T-helper 9 cell (primary cell): ENCODE measurements at regions not wholly inside any gene's neighbourhood (a gene's known extent, or its start where the extent isn't known, plus 50 kb on each side); places are given as distances from the start of the nearest gene placed in this dataset.
A peak's percentile ranks its signal among the peaks of the same experiment; 100 is the strongest.
"Not testable (repeated sequence)": the region's sequence is repeated elsewhere in the genome, so short reads cannot be mapped to it uniquely, and the experiment has no call there.

ENCODE experiments used
- DNase-seq: peaks from one replicate; pipeline ENCODE4 v3.0.0-alpha.2; 2020

- DNase-seq: not testable (repeated sequence)
Measured at GRCh38 chr11:3513311-3513710, 128.5 kb downstream of the ART5 start.

DNA sequence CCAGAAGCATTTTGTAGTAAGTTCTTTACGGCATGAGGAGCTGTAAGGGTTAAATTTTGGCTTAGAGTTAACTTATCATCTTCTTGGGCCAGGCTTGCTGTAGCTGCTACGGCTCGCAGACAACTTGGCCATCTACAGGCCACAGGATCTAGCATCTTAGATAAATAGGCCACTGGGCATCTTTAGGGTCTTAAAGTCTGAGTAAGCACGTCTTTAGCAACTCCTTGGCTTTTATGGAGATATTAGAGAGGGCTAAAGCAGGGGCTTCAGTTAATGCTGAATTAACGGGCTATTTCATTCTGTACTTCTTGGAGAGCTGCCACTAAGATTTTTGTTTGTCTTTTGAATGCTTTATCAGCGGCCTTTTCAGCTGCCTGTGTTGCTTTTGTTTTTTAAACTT lies 129.0 kb downstream of the ART5 start:
- not testable (repeated sequence) for DNase-seq

- DNase-seq: peak; percentile 43
Measured at GRCh38 chr11:3512133-3512703, 129.6 kb downstream of the ART5 start.

GRCh38 chr11:3511416-3512132 lies 130.2 kb downstream of the ART5 start:
- not testable (repeated sequence) for DNase-seq

- not testable (repeated sequence) for DNase-seq
Measured at GRCh38 chr11:3509563-3509962, 130.6 kb upstream of the ZNF195 start.

DNA sequence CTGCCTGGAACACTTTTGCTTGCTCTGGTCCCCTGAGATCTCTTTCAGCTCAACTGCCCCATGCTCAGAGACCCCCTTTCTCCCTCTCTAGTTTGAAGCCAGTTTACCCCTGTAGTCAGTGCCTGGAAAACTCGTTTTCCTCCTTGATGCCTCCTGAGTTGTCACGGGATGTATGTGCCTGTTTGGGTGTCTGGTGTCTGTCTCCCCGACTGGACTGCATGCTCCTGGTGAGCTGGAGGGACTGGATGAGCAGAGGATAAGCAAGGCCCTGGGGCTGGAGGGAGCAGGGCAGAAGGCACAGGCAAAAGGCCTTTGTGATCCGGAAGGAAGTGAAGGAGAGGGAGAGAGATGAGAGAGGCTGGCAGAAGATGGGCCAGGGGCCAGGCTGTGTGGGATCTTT lies 120.3 kb upstream of the ZNF195 start:
- not testable (repeated sequence) for DNase-seq

DNA sequence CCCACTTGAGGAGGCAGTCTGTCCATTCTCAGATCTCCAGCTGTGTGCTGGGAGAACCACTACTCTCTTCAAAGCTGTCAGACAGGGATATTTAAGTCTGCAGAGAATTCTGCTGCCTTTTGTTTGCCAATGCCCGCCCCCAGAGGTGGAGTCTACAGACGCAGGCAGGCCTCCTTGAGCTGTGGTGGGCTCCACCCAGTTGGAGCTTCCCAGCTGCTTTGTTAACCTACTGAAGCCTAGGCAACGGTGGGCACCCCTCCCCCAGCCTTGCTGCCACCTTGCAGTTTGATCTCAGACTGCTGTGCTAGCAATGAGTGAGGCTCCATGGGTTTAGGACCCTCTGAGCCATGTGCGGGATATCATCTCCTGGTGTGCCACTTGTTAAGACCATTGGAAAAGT lies 119.4 kb upstream of the ZNF195 start:
- not testable (repeated sequence) for DNase-seq

- DNase-seq: not testable (repeated sequence)
Measured at GRCh38 chr11:3493152-3493551, 114.2 kb upstream of the ZNF195 start.

DNA sequence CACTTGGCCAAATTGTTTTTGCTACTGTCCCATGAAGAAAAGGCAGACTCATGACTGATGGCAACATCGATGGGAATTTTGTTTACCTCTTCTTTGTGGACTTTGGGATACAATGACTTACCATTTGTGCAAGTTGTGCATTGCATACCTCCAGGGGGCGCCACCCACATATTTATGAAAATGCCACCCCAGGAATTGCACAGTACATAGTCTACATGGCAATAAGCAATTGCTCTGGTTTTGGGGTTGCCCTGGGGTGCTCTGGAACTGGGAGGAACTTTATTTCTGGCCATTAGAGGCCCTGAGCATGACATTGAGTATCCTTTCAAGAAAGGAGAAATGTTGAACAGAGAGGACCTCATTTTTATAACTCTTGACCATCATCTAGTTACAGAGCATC lies 109.1 kb upstream of the ZNF195 start:
- DNase-seq: not testable (repeated sequence)

DNA sequence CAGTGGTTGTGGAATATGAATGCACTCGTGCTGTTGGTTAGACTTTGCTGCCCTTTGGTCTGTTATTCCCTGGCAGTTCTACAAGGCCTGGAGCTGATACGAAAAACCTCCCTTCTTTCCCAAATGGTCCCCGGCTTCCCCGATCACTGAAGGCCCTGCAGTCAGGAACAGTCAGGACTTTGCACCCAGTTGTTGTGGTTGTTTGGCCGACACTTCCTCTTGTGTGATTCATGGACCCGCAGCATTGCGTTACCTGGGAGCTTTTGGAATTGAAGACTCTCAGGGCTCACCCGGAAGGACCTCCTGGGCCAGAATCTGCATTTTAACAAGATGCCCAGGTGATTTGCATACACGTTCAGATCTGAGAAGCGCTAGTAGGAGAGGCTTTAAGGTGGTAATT lies 106.8 kb upstream of the ZNF195 start:
- not testable (repeated sequence) for DNase-seq

DNA sequence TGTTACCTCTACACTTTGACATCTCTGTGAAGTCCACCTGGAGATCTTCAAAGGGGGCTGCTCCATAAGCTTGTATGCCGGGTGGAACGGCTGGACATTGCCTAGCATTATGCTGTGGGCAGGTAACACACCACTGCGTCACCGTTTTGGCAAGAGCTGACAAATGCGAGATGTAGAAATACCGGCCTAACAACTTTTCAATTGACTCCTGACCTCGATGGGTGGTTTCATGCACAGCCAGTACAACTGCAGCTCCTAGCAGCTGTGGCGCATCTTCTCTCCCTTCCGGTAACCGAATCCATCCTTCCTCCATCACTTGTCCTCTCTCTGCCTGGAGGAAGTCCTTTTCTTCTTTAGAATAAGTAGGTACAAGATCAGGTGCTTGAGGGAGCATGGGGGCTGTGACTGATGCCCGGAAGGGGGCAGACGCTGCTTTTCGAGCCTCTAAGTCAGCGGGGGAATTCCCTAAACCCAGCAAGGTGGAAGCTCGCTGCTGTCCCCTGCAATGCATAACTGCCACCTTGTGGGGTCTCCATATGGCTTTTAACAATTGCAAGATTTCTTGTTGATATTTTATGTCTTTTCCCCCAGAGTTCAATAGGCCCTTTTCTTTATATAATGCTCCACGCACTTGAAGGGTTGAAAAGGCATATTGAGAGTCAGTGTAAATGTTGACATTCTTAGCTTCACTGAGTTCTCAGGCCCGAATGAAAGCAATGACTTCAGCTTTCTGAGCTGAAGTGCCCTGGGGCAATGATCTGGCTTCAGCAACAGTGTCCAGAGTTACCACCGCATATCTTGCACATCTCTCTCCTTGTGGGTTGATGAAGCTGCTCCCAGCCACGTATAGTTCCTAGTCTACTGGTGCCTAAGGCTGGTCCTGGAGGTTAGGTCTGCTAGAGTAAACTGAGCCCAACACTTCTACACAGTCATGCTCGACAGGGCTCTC lies 98.3 kb upstream of the ZNF195 start:
- not testable (repeated sequence) for DNase-seq

- DNase-seq: not testable (repeated sequence)
Measured at GRCh38 chr11:3476084-3476936, 97.4 kb upstream of the ZNF195 start.

- DNase-seq: not testable (repeated sequence)
Measured at GRCh38 chr11:3468963-3469362, 90.0 kb upstream of the ZNF195 start.

- not testable (repeated sequence) for DNase-seq
Measured at GRCh38 chr11:3467599-3467998, 88.7 kb upstream of the ZNF195 start.

- DNase-seq: not testable (repeated sequence)
Measured at GRCh38 chr11:3455666-3456065, 76.7 kb upstream of the ZNF195 start.

DNA sequence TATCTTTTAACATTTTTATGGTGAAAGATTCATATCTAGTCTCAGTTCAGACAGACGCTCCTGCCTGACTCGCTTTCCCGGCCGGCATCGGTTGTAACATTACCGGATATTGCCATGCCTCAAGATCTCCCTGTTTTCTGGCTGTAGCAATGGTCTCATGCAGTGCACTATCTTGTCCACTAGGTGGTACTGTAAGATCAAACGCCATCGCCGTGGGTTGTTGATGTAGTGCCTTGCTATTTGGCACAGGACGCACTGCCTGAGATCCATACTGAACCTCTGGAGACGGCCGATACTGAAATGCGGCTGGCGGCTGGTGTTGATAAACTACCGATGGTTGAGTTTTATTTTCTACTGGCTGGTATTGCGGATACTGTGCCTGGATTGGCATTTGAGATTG lies 75.9 kb upstream of the ZNF195 start:
- DNase-seq: peak; percentile 22

DNA sequence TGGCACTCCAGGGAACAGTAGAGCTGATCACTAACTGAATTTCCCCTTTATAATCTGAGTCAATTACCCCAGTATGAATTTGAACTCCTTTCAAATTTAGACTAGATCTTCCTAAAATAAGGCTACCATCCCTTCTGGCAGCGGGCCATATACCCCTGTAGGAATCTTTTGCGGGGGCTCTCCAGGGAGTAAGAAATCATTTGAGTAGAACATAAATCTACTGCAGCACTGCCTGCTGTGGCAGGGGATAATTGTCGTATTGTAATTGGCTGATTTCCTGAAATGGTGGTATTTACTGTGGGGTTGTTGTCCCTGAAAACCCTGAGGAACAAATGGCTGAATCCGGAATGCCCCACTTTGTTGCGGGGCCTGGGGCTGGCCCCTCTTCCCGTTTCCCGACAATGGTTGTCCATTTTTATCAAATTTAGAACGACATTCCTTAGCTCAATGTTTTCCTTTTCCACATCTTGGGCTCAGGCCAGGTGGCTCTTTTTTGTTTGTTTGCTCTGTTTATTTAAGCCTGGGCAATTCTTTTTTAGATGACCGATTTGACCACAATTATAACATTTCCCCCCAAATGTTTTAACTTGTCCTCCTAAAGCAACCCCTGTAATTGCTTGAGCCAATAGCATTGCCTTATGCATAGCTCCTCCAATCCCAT lies 74.8 kb upstream of the ZNF195 start:
- not testable (repeated sequence) for DNase-seq

DNA sequence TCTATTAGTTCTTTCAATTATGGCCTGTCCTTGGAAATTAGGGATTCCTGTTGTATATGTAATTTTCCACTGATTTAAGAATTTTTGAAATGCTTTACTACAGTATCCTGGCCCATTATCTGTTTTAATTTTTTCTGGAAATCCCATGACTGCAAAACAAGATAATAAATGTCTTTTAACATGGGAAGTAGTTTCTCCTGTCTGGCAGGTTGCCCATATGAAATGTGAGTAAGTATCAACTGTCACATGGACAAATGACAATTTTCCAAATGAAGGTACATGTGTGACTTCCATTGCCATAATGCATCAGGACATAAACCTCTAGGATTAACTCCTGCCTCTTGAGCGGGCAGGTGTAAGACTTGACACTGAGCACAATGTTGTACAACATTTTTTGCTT lies 71.9 kb upstream of the ZNF195 start:
- not testable (repeated sequence) for DNase-seq

- not testable (repeated sequence) for DNase-seq
Measured at GRCh38 chr11:3445535-3445934, 66.6 kb upstream of the ZNF195 start.

- not testable (repeated sequence) for DNase-seq
Measured at GRCh38 chr11:3444420-3444744, 65.4 kb upstream of the ZNF195 start.

DNA sequence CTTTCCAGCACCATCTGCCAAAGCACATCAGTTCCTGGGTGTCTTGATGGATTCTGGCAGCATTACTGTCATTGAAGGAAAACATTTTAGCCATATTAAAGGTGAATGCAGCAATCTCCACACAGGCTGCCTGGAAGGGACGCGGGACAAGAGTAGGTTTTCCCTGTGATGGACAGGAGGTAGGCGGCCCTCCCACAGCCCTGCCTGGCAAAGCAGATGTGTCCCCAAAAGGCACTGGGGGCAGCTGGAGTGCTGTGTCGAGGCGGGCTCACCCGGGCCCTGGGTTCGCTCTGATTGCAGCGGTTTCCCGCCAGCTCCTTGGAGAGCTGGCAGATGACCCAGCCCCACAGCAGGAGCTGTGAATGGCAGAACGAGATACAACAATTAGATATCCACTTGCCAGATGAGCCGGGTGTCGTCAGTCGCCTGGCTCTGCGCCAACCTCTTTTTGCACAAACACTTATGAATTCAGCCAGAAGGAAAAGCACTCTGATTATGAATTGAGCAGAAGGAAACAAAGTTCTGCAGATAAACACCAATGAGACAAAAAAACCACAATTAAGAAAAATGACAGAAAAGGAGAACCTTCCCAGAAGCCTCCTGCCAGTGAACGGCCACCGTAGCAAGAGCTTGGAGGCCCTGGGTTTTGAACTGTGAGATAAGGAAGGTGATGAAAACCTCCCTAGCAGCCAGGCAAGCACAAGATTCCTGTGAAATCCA lies 64.9 kb upstream of the ZNF195 start:
- DNase-seq: not testable (repeated sequence)
